ENCODE measurements at regions not wholly inside any gene's neighbourhood (a gene's known extent, or its start where the extent isn't known, plus 50 kb on each side); places are given as distances from the start of the nearest gene placed in this dataset.

- TF ChIP-seq ZNF366 (tag by site-specific recombination; conservative IDR thresholded peaks at IDR 0.05) (no peak), INSM2 (tag by site-specific recombination; IDR thresholded peaks at IDR 0.05) (no peak), ZNF202 (tag by site-specific recombination; IDR thresholded peaks at IDR 0.05; ENCODE audit: borderline replicate concordance) (no peak), ZNF302 (tag by site-specific recombination; IDR thresholded peaks at IDR 0.05; ENCODE audit: low read depth) (no peak), PBX3 (CRISPR knock-in tag; IDR thresholded peaks at IDR 0.05) (no peak), ZNF658 (tag by site-specific recombination; IDR thresholded peaks at IDR 0.05) (no peak), WT1 (tag by site-specific recombination; IDR thresholded peaks at IDR 0.05) (0 out of 2 replicates have a peak, but pooled peaks have one; percentile 16), ZBTB44 (tag by site-specific recombination; IDR thresholded peaks at IDR 0.05) (peak; percentile 49; the same call in 1 of the 2 replicates), ZSCAN18 (tag by site-specific recombination; IDR thresholded peaks at IDR 0.05) (no peak), ZSCAN30 (tag by site-specific recombination; IDR thresholded peaks at IDR 0.05) (0 out of 2 replicates have a peak, but pooled peaks have one; percentile 24), SP3 (tag by site-specific recombination; IDR thresholded peaks at IDR 0.05) (no peak), ZNF174 (tag by site-specific recombination; IDR thresholded peaks at IDR 0.05) (no peak), ELK4 (IDR thresholded peaks at IDR 0.05; ENCODE audit: borderline replicate concordance, low read depth, low read length) (no peak), ZBTB8A (tag by site-specific recombination; IDR thresholded peaks at IDR 0.05) (peak; percentile 86), ZNF843 (tag by site-specific recombination; IDR thresholded peaks at IDR 0.05) (peak; percentile 72; the same call in 1 of the 2 replicates), ZBTB21 (tag by site-specific recombination; IDR thresholded peaks at IDR 0.05) (no peak), ZNF341 (tag by site-specific recombination; IDR thresholded peaks at IDR 0.05; ENCODE audit: low read depth) (no peak), GLIS2 (tag by site-specific recombination; IDR thresholded peaks at IDR 0.05) (no peak), FEZF1 (tag by site-specific recombination; IDR thresholded peaks at IDR 0.05) (peak; percentile 60; the same call in 1 of the 2 replicates), GLIS1 (tag by site-specific recombination; IDR thresholded peaks at IDR 0.05) (peak; percentile 17; the same call in 1 of the 2 replicates), ZBTB20 (tag by site-specific recombination; IDR thresholded peaks at IDR 0.05) (no peak), ZNF404 (tag by site-specific recombination; IDR thresholded peaks at IDR 0.05) (no peak), ZNF433 (tag by site-specific recombination; IDR thresholded peaks at IDR 0.05; ENCODE audit: low read depth) (no peak), OSR2 (tag by site-specific recombination; IDR thresholded peaks at IDR 0.05) (peak; percentile 54; the same call in 1 of the 2 replicates), ZFP69B (tag by site-specific recombination; IDR thresholded peaks at IDR 0.05) (no peak), ZBTB17 (tag by site-specific recombination; IDR thresholded peaks at IDR 0.05) (0 out of 2 replicates have a peak, but pooled peaks have one; percentile 26), ZNF707 (tag by site-specific recombination; IDR thresholded peaks at IDR 0.05) (no peak), ZNF274 (IDR thresholded peaks at IDR 0.05; ENCODE audit: low read length) (no peak), ZNF274 (tag by site-specific recombination; IDR thresholded peaks at IDR 0.05; ENCODE audit: borderline replicate concordance) (no peak), ZNF292 (tag by site-specific recombination; IDR thresholded peaks at IDR 0.05; ENCODE audit: borderline replicate concordance, low read depth) (no peak), ZNF37A (tag by site-specific recombination; IDR thresholded peaks at IDR 0.05) (no peak)
These were observed 336.4 kb upstream of the HSF2 start (continued) for GRCh38 chr6:122063076-122063475.
